NCI-H2029 treated with DMSO at 0.1 percent for 48 hours (cell line): ENCODE measurements at regions not wholly inside any gene's neighbourhood (a gene's known extent, or its start where the extent isn't known, plus 50 kb on each side); places are given as distances from the start of the nearest gene placed in this dataset.
"Not testable (repeated sequence)": the region's sequence is repeated elsewhere in the genome, so short reads cannot be mapped to it uniquely, and the experiment has no call there.

Experiments
- DNase-seq: peaks from one replicate; lab custom pipeline; 2025; lab: John Stamatoyannopoulos, UW

DNA sequence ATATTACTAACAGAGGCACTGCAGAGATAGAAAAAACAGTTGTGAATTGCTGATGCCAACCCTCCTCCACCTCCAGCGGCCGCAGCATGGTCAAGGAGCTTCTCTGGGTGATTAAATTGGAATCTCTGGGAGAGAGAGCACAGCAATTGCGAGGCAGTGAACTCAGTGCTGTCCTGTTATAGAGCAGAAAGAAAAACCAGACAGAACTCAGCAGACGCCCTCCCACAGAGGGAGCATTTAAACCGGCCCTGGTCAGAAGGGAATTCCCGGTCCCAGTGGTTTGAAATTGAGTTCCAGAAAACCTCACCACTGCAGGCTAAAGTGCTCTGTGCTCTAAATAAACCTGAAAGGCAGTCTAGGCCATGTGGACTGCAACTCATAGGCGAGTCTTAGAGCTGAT lies 175.4 kb downstream of the SQOR start:
- no peak for DNase-seq

- no peak for DNase-seq
Measured at GRCh38 chr15:45812200-45812599, 177.4 kb downstream of the SQOR start.

DNA sequence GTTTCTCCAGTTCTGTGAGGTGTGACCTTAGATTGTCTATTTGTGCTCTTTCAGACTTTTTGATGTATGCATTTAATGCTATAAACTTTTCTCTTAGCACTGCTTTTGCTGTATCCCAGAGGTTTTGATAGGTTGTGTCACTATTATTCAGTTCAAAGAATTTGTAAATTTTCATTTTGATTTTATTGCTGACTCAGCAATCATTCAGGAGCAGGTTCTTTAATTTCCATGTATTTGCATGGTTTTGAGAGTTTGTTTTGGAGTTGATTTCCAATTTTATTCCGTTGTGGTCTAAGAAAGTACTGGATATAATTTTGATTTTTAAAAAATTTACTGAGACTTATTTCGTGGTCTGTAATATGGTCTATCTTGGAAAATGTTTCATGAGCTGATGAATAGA lies 182.7 kb downstream of the SQOR start:
- DNase-seq: not testable (repeated sequence)

DNA sequence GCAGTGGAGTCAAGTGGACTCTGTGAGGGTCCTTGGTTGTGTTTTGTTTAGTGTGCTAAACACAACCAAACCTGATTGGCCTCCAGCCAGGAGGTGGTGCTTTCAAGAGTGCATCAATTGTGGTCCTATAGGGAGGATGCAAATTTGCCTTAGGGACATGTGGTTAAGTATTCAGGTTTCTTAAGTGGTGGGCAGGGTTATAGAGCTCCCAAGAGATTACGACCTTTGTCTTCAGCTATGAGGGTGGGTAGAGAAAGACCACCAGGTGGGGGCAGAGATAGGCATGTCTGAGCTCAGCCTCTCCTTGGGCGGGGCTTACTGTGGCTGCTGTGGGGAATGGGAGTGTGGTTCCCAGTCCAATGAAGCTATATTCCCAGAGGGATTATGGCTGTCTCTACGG lies 186.6 kb downstream of the SQOR start:
- DNase-seq: no peak

DNA sequence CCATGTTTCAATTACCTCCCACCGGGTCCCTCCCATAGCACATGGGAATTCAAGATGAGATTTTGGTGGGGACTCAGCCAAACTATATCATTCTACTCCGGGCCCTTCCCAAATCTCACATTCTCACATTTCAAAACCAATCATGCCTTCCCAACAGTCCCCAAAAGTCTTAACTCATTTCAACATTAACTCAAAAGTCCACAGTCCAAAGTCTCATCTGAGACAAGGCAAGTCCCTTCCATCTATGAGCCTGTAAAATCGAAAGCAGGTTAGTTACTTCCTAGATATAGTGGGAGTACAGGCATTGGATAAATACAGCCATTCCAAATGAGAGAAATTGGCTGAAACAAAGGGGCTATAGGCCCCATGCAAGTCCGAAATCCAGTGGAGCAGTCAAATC lies 188.1 kb downstream of the SQOR start:
- DNase-seq: not testable (repeated sequence)

DNA sequence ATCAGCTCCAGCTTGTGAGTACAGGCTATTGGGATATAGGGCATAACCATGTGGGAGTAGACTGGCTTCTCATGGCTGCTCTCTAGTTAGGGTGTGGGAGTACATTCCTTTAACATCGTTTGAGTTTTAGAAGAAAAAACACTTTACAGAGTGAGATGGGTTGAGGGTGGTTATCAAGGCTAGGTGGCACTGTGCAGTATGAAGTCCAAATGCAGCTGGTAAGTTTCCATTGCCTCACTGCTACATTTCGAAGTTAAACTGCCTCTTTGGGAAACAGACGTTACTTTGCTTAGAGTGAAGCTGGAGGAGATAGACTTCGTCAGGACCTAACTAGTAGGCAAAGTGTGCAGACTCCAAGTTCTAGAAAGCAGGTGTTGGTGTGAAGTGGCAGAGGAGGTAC lies 192.4 kb downstream of the SQOR start:
- no peak for DNase-seq

- no peak for DNase-seq
Measured at GRCh38 chr15:45827766-45828165, 192.9 kb downstream of the SQOR start.

- DNase-seq: no peak
Measured at GRCh38 chr15:45829336-45830153, 194.7 kb downstream of the SQOR start.

DNA sequence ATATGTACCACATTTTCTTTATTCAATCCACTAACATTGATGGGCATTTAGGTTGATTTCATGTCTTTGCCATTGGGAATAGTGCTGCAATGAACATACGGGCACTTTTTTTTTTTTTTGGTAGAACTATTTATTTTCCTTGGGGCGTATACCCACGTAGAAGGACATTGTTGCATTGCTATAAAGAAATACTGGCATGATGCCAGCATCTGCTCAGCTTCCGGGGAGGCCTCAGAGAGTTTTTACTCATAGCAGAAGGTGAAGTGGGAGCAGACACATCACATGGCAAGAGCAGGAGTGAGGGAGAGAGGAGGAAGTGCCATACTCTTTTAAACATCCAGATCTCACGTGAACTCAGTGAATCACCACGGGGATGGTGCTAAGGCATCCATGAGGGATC lies 197.0 kb downstream of the SQOR start:
- DNase-seq: no peak

DNA sequence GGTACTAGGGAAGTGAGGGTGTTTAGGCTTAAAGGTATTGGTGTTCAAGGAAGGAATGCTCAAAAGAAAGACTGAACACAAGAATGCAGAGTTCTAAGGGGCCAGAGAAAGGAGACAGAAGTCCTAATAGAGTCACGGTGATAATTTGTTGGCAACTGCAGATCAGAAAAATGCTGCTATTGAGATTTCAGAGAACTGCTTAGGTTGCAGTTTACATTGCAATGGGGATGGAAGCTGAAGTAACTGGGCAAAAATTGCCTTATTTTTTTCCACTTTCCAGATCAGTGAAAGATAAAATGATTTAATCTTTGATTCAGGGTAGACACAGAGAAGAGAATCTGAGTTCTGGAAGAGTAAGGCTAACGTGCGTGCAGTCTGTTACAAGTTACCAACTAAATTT lies 199.8 kb downstream of the SQOR start:
- no peak for DNase-seq

- no peak for DNase-seq
Measured at GRCh38 chr15:45842151-45842550, 207.3 kb downstream of the SQOR start.

DNA sequence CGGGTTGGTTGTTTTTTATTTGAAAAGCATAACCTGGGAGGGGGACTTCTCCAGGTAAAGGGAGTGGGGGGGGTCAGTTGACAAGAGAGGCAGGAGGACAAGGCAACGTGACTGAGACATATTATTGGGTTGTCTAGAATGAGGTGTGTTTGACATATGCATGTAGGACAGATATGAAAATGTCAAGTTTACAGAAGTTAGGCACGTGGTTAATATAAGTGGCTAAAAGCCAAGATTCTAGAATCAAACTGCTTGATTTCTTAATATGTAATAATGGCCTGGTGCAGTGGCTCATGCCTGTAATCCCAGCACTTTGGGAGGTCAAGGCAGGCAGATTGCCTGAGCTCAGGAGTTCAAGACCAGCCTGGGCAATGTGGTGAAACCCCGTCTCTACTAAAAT lies 212.8 kb downstream of the SQOR start:
- DNase-seq: no peak

- no peak for DNase-seq
Measured at GRCh38 chr15:45849136-45849535, 214.3 kb downstream of the SQOR start.

DNA sequence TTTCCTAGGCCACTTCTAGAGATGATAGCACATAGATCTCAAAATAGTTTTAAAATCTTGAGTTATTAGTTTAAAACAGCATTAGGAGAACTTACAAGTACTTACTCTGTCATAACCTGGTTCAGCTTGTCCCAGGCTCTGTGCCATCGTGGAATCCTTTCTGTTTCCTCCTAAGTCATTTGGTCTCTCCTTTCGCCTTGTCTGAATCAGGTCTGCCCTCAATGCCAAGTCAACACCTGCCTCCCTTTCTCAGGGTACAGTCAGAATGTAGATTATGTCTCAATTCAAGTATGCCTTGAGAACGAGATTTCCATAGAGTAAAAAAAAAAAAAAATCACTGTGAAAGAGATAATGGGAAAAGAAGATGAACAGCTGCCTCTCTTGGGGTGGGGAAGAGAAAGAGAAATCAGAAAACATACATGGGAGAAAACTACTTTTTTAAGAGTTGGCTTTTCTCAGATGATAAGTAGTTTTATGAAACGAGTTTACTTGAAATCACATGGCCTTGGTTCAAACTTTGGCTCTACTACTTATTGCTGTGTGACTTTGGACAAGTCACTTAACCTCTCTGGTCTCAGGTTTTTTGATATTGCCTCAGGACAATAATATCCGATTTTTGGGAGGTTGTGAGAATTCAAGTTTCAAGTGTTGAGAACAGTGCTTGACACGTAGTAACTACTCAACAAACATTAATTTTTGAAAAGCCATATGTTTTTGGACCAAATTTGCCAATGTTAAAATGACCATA lies 219.8 kb downstream of the SQOR start:
- DNase-seq: no peak

GRCh38 chr15:45855210-45855906 lies 220.5 kb downstream of the SQOR start:
- no peak for DNase-seq

GRCh38 chr15:45855907-45856579 lies 221.2 kb downstream of the SQOR start:
- no peak for DNase-seq

GRCh38 chr15:45857291-45857690 lies 222.5 kb downstream of the SQOR start:
- no peak for DNase-seq

DNA sequence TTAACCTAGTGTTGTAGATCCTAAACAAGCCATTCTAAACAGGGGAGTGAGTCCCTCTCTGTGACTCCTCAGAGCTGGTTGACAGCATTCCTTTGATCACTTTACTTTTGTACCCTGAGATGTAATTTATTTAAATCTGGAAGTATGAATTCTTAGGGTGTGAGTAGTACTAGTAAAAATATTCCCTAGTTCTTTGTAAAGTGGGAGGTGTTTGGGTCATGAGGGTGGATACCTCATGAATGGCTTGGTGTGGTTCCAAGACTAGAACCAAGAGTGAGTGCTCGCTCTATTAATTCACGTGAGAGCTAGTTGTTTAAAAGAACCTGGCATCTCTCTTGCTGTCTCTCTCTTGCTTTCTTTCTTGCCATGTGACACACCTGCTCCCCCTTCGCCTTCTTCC lies 223.7 kb downstream of the SQOR start:
- no peak for DNase-seq

DNA sequence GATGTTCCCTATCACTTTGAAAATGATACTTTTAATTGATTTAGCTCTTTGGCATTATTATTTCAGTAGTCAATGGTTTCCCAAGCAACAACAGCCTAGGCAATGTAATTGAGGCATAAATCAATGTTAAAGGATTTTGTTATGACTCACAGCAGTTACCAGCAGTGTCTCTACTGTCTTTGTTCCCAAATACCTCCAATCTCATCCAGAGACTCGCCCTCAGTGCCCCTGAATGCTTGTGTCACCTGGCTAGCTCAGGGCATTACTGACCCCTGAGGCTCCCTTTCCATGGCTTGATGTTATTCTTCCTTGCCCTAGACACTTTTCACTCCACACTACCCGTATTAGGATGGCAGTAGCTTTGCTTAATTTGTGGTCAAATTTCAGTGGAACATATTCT lies 227.2 kb downstream of the SQOR start:
- DNase-seq: no peak

- DNase-seq: no peak
Measured at GRCh38 chr15:45863881-45864580, 229.2 kb downstream of the SQOR start.

DNA sequence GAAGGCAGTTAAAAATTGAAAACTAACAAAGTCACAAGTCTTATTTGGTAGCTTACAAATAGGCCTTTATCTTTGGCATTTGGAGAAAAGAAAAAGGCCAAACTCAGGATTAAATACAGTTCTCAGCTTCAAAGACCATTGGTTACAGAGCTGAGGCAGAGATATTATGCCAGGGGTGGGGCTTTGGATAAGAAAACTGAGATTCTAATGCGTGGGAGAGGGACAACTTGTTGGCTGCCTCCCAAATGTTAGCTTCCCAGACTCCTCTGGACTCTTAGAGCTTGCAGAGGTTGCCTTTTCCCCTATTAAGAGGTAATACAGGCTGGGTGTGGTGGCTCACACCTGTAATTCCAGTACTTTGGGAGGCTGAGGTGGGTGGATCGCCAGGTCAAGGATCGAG lies 231.8 kb downstream of the SQOR start:
- DNase-seq: no peak

DNA sequence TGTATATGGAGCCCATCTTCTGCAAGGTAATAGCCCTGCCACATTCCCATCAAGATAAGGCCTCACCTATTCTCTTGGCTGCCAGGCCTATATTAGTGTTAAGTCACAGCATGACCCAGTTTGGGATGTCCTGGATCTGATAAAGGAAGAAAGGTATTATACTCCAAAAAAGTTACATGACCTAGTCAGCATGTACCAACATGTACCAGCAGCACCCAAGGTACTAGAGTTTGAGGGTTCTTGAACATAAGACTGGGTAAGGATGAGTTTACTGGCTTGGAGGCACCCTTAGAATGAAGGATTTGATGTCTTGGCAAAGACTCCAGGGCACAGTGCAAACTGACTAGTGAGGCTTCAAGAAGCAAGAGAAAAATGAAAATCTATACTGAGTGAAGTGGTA lies 232.5 kb downstream of the SQOR start:
- DNase-seq: no peak
